ENCODE measurements at regions not wholly inside any gene's neighbourhood (a gene's known extent, or its start where the extent isn't known, plus 50 kb on each side); places are given as distances from the start of the nearest gene placed in this dataset.

DNA sequence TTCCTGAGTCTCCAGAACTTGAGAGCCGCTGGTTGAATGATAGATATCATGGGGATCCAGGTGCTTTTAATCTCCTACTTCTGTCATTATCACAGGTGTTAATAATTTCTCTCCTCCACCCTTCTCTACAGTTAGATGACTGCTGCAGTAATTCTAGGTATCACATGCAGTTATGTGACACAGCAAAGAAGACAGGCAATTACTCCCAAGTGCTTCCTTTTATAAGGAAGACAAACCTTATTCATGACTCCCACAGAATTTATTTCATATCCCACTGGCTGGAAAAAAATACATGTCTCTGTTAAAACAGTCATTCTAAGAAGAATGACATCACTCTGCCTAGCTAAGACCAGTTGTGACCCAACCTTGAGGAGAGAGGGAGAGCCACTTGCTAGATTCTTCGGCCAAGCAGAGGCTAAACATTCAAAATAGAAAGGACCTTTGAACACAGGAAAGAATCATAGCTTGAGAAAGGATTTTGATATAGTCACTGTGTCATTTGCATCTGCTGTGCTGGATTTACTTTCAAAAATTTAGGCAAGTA, 500.6 kb downstream of the SI start:
- H3K9me3 ChIP-seq: no peaks in the 10 kb centered on the region
- no peak for DNase-seq
- intact Hi-C loops (cut with DNase I): no loop called here
- no peak for ATAC-seq
- TF ChIP-seq CTCF (IDR thresholded peaks at IDR 0.05): no peak
- H3K27ac ChIP-seq: no peak overlapping the region
- no peak overlapping the region for H3K4me3 ChIP-seq
- no peaks in the 10 kb centered on the region for H3K27me3 ChIP-seq
- H3K4me1 ChIP-seq: no peaks in the 10 kb centered on the region
- no peaks in the 10 kb centered on the region for H3K36me3 ChIP-seq

- Histone ChIP-seq H3K9me3 (no peaks in the 10 kb centered on the region), H3K4me3 (no peak overlapping the region), H3K36me3 (no peaks in the 10 kb centered on the region), H3K27ac (no peak overlapping the region), H3K4me1 (no peaks in the 10 kb centered on the region), H3K27me3 (no peaks in the 10 kb centered on the region)
- no peak for DNase-seq
- TF ChIP-seq CTCF (IDR thresholded peaks at IDR 0.05): no peak
- intact Hi-C loops (cut with DNase I): no loop called here
- no peak for ATAC-seq
These were observed 505.9 kb downstream of the SI start for GRCh38 chr3:164572436-164572835.

- no peak overlapping the region for H3K4me3 ChIP-seq
- no peak for TF ChIP-seq CTCF (IDR thresholded peaks at IDR 0.05)
- H3K4me1 ChIP-seq: no peaks in the 10 kb centered on the region
- intact Hi-C loops (cut with DNase I): no loop called here
- H3K9me3 ChIP-seq: no peaks in the 10 kb centered on the region
- no peaks in the 10 kb centered on the region for H3K36me3 ChIP-seq
- no peaks in the 10 kb centered on the region for H3K27me3 ChIP-seq
- no peak overlapping the region for H3K27ac ChIP-seq
- no peak for DNase-seq
- no peak for ATAC-seq
These were observed 527.4 kb downstream of the SI start for GRCh38 chr3:164550857-164551256.

DNA sequence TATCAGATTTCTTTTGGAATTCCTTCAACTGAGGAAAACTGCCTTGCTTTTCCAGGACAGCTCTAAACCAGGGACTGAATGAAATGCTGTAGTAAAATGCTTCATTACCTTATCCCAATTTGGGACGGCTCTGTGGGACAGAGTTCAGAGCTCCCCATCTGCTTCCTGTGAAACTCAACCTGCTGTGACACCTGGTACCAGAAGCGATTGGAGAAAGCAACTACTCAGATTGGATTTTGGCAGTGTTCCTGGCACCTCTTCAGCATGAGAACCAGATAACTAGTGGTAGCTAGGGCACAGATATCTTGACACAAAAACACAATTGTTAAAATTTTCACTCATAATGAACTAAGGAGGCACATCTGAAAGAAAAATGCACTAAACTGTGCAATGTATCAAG, 539.1 kb downstream of the SI start:
- Histone ChIP-seq H3K27ac (no peak overlapping the region), H3K4me1 (no peaks in the 10 kb centered on the region), H3K4me3 (no peak overlapping the region), H3K9me3 (no peaks in the 10 kb centered on the region), H3K36me3 (no peaks in the 10 kb centered on the region), H3K27me3 (no peaks in the 10 kb centered on the region)
- intact Hi-C loops (cut with DNase I): no loop called here
- TF ChIP-seq CTCF (IDR thresholded peaks at IDR 0.05): no peak
- no peak for ATAC-seq
- DNase-seq: no peak

GRCh38 chr3:164537485-164537884, 540.8 kb downstream of the SI start:
- Histone ChIP-seq H3K27me3 (no peaks in the 10 kb centered on the region), H3K36me3 (no peaks in the 10 kb centered on the region), H3K9me3 (no peaks in the 10 kb centered on the region), H3K4me1 (no peaks in the 10 kb centered on the region), H3K4me3 (no peak overlapping the region), H3K27ac (no peak overlapping the region)
- intact Hi-C loops (cut with DNase I): no loop called here
- ATAC-seq (no peak), DNase-seq (no peak)
- TF ChIP-seq CTCF (IDR thresholded peaks at IDR 0.05): no peak

DNA sequence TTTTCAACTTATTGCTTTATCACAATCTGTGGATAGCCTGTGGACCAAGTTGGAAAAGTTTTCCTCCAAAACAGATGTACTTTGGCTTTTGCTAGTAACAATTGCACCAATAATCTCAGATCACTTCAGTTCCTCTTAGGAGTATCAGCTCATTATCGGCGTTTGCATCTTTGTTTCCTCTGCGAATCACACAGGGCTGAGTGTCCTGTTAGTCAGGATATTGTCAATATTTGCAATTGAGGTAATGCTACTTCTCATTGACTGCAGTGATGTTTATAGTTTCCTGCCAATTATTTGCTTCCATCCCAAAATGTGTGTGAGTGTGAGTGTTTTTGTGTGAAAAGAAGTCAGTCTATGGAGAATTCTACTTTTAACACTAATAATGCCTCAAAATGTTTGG, 545.0 kb downstream of the SI start:
- no peaks in the 10 kb centered on the region for H3K27me3 ChIP-seq
- no peak for DNase-seq
- H3K9me3 ChIP-seq: no peaks in the 10 kb centered on the region
- no peak overlapping the region for H3K27ac ChIP-seq
- no peaks in the 10 kb centered on the region for H3K4me1 ChIP-seq
- no peak for ATAC-seq
- no peak overlapping the region for H3K4me3 ChIP-seq
- H3K36me3 ChIP-seq: no peaks in the 10 kb centered on the region
- intact Hi-C loops (cut with DNase I): no loop called here
- TF ChIP-seq CTCF (IDR thresholded peaks at IDR 0.05): no peak

Measured in upper lobe of right lung (tissue), 1 donor.